Vagina (tissue), 2 donors: ENCODE measurements at regions not wholly inside any gene's neighbourhood (a gene's known extent, or its start where the extent isn't known, plus 50 kb on each side); places are given as distances from the start of the nearest gene placed in this dataset.

Experiments
- DNase-seq, 2 donors: peaks; one replicate each; pipeline ENCODE4 v3.0.0-alpha.2; 2017; ENCODE audit errors: extremely low spot score in 2 of 2
- H3K27ac ChIP-seq: fragments of 200-600 bp; sonication (generic); one replicate; pipeline ENCODE4 v1.5.1; 2019
- H3K27me3 ChIP-seq: fragments of 200-600 bp; sonication (generic); one replicate; pipeline ENCODE4 v1.5.1; 2019
- H3K36me3 ChIP-seq, 2 donors: fragments of 200-600 bp; sonication (generic); one replicate each; pipeline ENCODE4 v1.5.1; 2017 to 2019
- H3K4me1 ChIP-seq: fragments of 200-600 bp; sonication (generic); one replicate; pipeline ENCODE4 v1.5.1; 2019
- H3K4me3 ChIP-seq, 2 donors: fragments of 200-600 bp; sonication (generic); 1 replicate in 1 of 2; 2 replicates in 1 of 2; pipeline ENCODE4 v1.5.1; 2016 to 2019
- H3K9me3 ChIP-seq: fragments of 200-600 bp; sonication (generic); one replicate; pipeline ENCODE4 v1.5.1; 2019
- POLR2A ChIP-seq, 2 donors: fragments of 450-650 bp; IDR thresholded peaks; one replicate each; pipeline ENCODE4 v1.6.1; 2017; ENCODE audit warnings: antibody characterized with exemption in 2 of 2, mild to moderate bottlenecking in 2 of 2, moderate library complexity in 2 of 2
- POLR2AphosphoS5 ChIP-seq, 2 donors: sonication (generic); formaldehyde crosslinking; IDR thresholded peaks; one replicate each; pipeline ENCODE4 v1.9.0; 2017; ENCODE audit warnings: antibody characterized with exemption in 2 of 2, mild to moderate bottlenecking in 2 of 2, low read depth in 1 of 2; ENCODE audit not compliant: insufficient read depth in 1 of 2
- intact Hi-C: fragments of 100-400 bp; cut with DNase I; formaldehyde crosslinking; loops from one replicate; pipeline ENCODE4 v1.15.1; 2023
- TF ChIP-seq, protein P1 (sequence below), 3 experiments: fragments of 450-650 bp in 2 of 3; fragments of 200-600 bp in 1 of 3; sonication (generic) in 1 of 3; IDR thresholded peaks; one replicate each; pipeline ENCODE4 v1.5.1; 2017 to 2019; ENCODE audit warnings: antibody characterized with exemption in 3 of 3, mild to moderate bottlenecking in 2 of 3, moderate library complexity in 2 of 3

GRCh38 chr2:56714400-56714799 is 530.6 kb downstream of the CCDC85A start:
- no peaks in the 10 kb centered on the region for H3K4me1 ChIP-seq
- H3K27me3 ChIP-seq: no peaks in the 10 kb centered on the region
- intact Hi-C loops: loop anchor here (5.0 kb wide), 1 partner anchor 1768 kb away; no protein-coding TSS in a partner anchor
- H3K27ac ChIP-seq: no peak overlapping the region
- DNase-seq: no peak
- H3K4me3 ChIP-seq: no peak overlapping the region
- H3K36me3 ChIP-seq: no peaks in the 10 kb centered on the region
- TF ChIP-seq POLR2AphosphoS5 (IDR thresholded peaks at IDR 0.05; ENCODE audit: insufficient read depth in 1 of 2, low read depth in 1 of 2) (no peak), POLR2A (IDR thresholded peaks at IDR 0.05) (no peak)
- TF ChIP-seq, protein P1, sequence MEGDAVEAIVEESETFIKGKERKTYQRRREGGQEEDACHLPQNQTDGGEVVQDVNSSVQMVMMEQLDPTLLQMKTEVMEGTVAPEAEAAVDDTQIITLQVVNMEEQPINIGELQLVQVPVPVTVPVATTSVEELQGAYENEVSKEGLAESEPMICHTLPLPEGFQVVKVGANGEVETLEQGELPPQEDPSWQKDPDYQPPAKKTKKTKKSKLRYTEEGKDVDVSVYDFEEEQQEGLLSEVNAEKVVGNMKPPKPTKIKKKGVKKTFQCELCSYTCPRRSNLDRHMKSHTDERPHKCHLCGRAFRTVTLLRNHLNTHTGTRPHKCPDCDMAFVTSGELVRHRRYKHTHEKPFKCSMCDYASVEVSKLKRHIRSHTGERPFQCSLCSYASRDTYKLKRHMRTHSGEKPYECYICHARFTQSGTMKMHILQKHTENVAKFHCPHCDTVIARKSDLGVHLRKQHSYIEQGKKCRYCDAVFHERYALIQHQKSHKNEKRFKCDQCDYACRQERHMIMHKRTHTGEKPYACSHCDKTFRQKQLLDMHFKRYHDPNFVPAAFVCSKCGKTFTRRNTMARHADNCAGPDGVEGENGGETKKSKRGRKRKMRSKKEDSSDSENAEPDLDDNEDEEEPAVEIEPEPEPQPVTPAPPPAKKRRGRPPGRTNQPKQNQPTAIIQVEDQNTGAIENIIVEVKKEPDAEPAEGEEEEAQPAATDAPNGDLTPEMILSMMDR (IDR thresholded peaks at IDR 0.05): no peak
- H3K9me3 ChIP-seq: no peaks in the 10 kb centered on the region

DNA sequence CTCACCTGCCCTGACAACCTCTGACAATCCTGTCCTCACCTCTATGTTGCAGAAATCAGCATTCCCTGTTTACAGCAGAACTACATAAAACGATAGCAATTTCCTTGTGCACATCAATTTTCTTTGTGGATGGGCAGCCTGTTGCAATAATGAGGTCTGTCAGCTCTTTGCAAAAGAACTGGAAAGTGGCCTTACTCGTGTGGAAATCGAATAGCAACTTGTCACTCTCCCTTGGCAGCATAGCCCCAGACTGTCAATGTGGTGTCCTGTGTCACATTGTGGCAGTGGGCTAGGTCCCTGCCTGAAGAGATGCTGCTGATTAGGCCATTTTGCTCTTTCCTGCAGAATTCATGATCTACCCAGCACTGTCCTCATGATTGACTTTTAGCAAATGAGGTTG is 531.9 kb downstream of the CCDC85A start:
- TF ChIP-seq POLR2AphosphoS5 (IDR thresholded peaks at IDR 0.05; ENCODE audit: insufficient read depth in 1 of 2, low read depth in 1 of 2) (no peak), POLR2A (IDR thresholded peaks at IDR 0.05) (no peak)
- TF ChIP-seq, protein P1 (IDR thresholded peaks at IDR 0.05): no peak
- Histone ChIP-seq H3K27me3 (no peaks in the 10 kb centered on the region), H3K36me3 (no peaks in the 10 kb centered on the region), H3K4me3 (no peak overlapping the region), H3K9me3 (no peaks in the 10 kb centered on the region), H3K4me1 (no peaks in the 10 kb centered on the region), H3K27ac (no peak overlapping the region)
- intact Hi-C loops: no loop called here
- no peak for DNase-seq

GRCh38 chr2:56718413-56718812 is 534.6 kb downstream of the CCDC85A start:
- no peak for TF ChIP-seq POLR2AphosphoS5 (IDR thresholded peaks at IDR 0.05; ENCODE audit: insufficient read depth in 1 of 2, low read depth in 1 of 2)
- TF ChIP-seq, protein P1 (IDR thresholded peaks at IDR 0.05): no peak
- TF ChIP-seq POLR2A (IDR thresholded peaks at IDR 0.05): no peak
- no peak overlapping the region for H3K27ac ChIP-seq
- intact Hi-C loops: no loop called here
- H3K27me3 ChIP-seq: no peaks in the 10 kb centered on the region
- H3K36me3 ChIP-seq: no peaks in the 10 kb centered on the region
- no peak overlapping the region for H3K4me3 ChIP-seq
- no peaks in the 10 kb centered on the region for H3K9me3 ChIP-seq
- DNase-seq: no peak
- H3K4me1 ChIP-seq: no peaks in the 10 kb centered on the region

GRCh38 chr2:56729212-56729611 is 545.4 kb downstream of the CCDC85A start:
- H3K36me3 ChIP-seq: no peaks in the 10 kb centered on the region
- TF ChIP-seq POLR2A (IDR thresholded peaks at IDR 0.05) (no peak), POLR2AphosphoS5 (IDR thresholded peaks at IDR 0.05; ENCODE audit: insufficient read depth in 1 of 2, low read depth in 1 of 2) (no peak)
- TF ChIP-seq, protein P1 (IDR thresholded peaks at IDR 0.05): no peak
- no peaks in the 10 kb centered on the region for H3K9me3 ChIP-seq
- DNase-seq: no peak
- no peaks in the 10 kb centered on the region for H3K4me1 ChIP-seq
- H3K4me3 ChIP-seq: no peak overlapping the region
- intact Hi-C loops: no loop called here
- H3K27me3 ChIP-seq: no peaks in the 10 kb centered on the region
- no peak overlapping the region for H3K27ac ChIP-seq

DNA sequence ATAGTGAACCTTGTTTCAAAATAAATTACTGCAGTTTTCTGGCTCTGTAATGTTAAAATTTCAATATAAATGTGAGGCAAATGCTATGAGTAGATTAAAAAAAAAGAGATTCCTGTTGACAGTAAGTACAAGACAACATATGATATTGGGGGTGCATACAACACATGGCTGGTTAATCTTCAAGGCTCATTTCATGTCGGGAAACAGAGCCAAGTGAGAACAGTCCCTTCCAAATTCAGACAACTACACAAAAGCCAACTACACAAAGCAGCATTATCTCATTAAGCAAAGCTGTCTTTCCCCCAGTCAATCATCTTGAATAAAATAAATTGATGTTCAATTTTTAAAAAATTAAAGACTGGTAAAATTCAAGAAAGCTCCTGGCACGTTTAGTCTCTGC is 549.2 kb downstream of the CCDC85A start:
- H3K4me1 ChIP-seq: no peaks in the 10 kb centered on the region
- no peak for TF ChIP-seq POLR2AphosphoS5 (IDR thresholded peaks at IDR 0.05; ENCODE audit: insufficient read depth in 1 of 2, low read depth in 1 of 2)
- TF ChIP-seq, protein P1 (IDR thresholded peaks at IDR 0.05): no peak
- TF ChIP-seq POLR2A (IDR thresholded peaks at IDR 0.05): no peak
- intact Hi-C loops: no loop called here
- no peaks in the 10 kb centered on the region for H3K36me3 ChIP-seq
- no peaks in the 10 kb centered on the region for H3K9me3 ChIP-seq
- no peak overlapping the region for H3K27ac ChIP-seq
- H3K27me3 ChIP-seq: no peaks in the 10 kb centered on the region
- no peak for DNase-seq
- H3K4me3 ChIP-seq: no peak overlapping the region
